ENCODE measurements at regions not wholly inside any gene's neighbourhood (a gene's known extent, or its start where the extent isn't known, plus 50 kb on each side); places are given as distances from the start of the nearest gene placed in this dataset.

GRCh38 chr3:104523136-104523535, 843.6 kb upstream of the ALCAM start:
- no peak for DNase-seq (ENCODE audit: low read depth)
- H3K4me3 ChIP-seq (ENCODE audit: low read depth, low read length), result no peak overlapping the region
- TF ChIP-seq CTCF (conservative IDR thresholded peaks at IDR 0.05; ENCODE audit: low read depth, low read length), result no peak

- DNase-seq (ENCODE audit: low read depth), result no peak
- H3K4me3 ChIP-seq (ENCODE audit: low read depth, low read length), result no peak overlapping the region
- TF ChIP-seq CTCF (conservative IDR thresholded peaks at IDR 0.05; ENCODE audit: low read depth, low read length), result no peak
Measured at GRCh38 chr3:104526901-104527401, 839.8 kb upstream of the ALCAM start.

- H3K4me3 ChIP-seq (ENCODE audit: low read depth, low read length), result no peak overlapping the region
- DNase-seq (ENCODE audit: low read depth), result no peak
- TF ChIP-seq CTCF (conservative IDR thresholded peaks at IDR 0.05; ENCODE audit: low read depth, low read length), result no peak
Measured at GRCh38 chr3:104530934-104531333, 835.8 kb upstream of the ALCAM start.

GRCh38 chr3:104536715-104537114, 830.0 kb upstream of the ALCAM start:
- TF ChIP-seq CTCF (conservative IDR thresholded peaks at IDR 0.05; ENCODE audit: low read depth, low read length), result no peak
- DNase-seq (ENCODE audit: low read depth), result no peak
- no peak overlapping the region for H3K4me3 ChIP-seq (ENCODE audit: low read depth, low read length)

- no peak for TF ChIP-seq CTCF (conservative IDR thresholded peaks at IDR 0.05; ENCODE audit: low read depth, low read length)
- no peak for DNase-seq (ENCODE audit: low read depth)
- H3K4me3 ChIP-seq (ENCODE audit: low read depth, low read length), result no peak overlapping the region
Measured at GRCh38 chr3:104537323-104537722, 829.4 kb upstream of the ALCAM start.

GRCh38 chr3:104546301-104546700, 820.4 kb upstream of the ALCAM start:
- no peak for TF ChIP-seq CTCF (conservative IDR thresholded peaks at IDR 0.05; ENCODE audit: low read depth, low read length)
- DNase-seq (ENCODE audit: low read depth), result no peak
- H3K4me3 ChIP-seq (ENCODE audit: low read depth, low read length), result no peak overlapping the region

- TF ChIP-seq CTCF (conservative IDR thresholded peaks at IDR 0.05; ENCODE audit: low read depth, low read length), result no peak
- H3K4me3 ChIP-seq (ENCODE audit: low read depth, low read length), result no peak overlapping the region
- no peak for DNase-seq (ENCODE audit: low read depth)
Measured at GRCh38 chr3:104547031-104547430, 819.7 kb upstream of the ALCAM start.
